Liver (tissue), 8 donors: ENCODE measurements at regions not wholly inside any gene's neighbourhood (a gene's known extent, or its start where the extent isn't known, plus 50 kb on each side); places are given as distances from the start of the nearest gene placed in this dataset.

ENCODE experiments used
- DNase-seq: peaks from one replicate; pipeline ENCODE4 v3.0.0-alpha.2; 2017; ENCODE audit warnings: low spot score
- H3K27ac ChIP-seq, 2 donors: one replicate each; pipeline ENCODE4 v1.7.0; 2013; ENCODE audit warnings: inconsistent platforms in 2 of 2, low read length in 2 of 2, control low read depth in 1 of 2, low read depth in 1 of 2, mild to moderate bottlenecking in 1 of 2
- H3K27me3 ChIP-seq, 4 donors: one replicate each; pipeline versions ENCODE4 v1.6.1 to v1.7.0; 2013; ENCODE audit warnings: low read length in 3 of 4, inconsistent platforms in 1 of 4, mild to moderate bottlenecking in 1 of 4, moderate library complexity in 1 of 4; ENCODE audit not compliant: control insufficient read depth in 4 of 4, insufficient read depth in 4 of 4
- H3K36me3 ChIP-seq, 4 donors: one replicate each; pipeline versions ENCODE4 v1.6.1 to v1.7.0; 2013; ENCODE audit warnings: low read length in 3 of 4, mild to moderate bottlenecking in 3 of 4, low read depth in 1 of 4, moderate library complexity in 1 of 4; ENCODE audit not compliant: control insufficient read depth in 4 of 4, insufficient read depth in 3 of 4
- H3K4me1 ChIP-seq, 4 donors: one replicate each; pipeline versions ENCODE4 v1.6.1 to v1.7.0; 2013; ENCODE audit warnings: low read length in 3 of 4, mild to moderate bottlenecking in 3 of 4, moderate library complexity in 1 of 4; ENCODE audit not compliant: control insufficient read depth in 4 of 4, insufficient read depth in 4 of 4
- H3K4me3 ChIP-seq, 3 donors: one replicate each; pipeline versions ENCODE4 v1.6.1 to v1.7.0; 2013; ENCODE audit warnings: low read length in 3 of 3, control low read depth in 1 of 3, low read depth in 1 of 3, mild to moderate bottlenecking in 1 of 3
- H3K9ac ChIP-seq, 2 donors: one replicate each; pipeline ENCODE4 v1.7.0; 2013; ENCODE audit warnings: low read length in 2 of 2, mild to moderate bottlenecking in 2 of 2, moderate library complexity in 2 of 2, control low read depth in 1 of 2, low read depth in 1 of 2
- H3K9me3 ChIP-seq, 4 donors: one replicate each; pipeline versions ENCODE4 v1.6.1 to v1.7.0; 2013; ENCODE audit warnings: low read length in 3 of 4; ENCODE audit not compliant: control insufficient read depth in 4 of 4
- ATF3 ChIP-seq: IDR thresholded peaks from 2 replicates; pipeline ENCODE4 v1.6.1; 2016; ENCODE audit warnings: antibody characterized with exemption
- CTCF ChIP-seq: fragments of 150-350 bp; IDR thresholded peaks from 2 replicates; pipeline ENCODE4 v1.5.1; 2017; ENCODE audit warnings: improper control_type of control experiment, low read depth, low read length; ENCODE audit not compliant: missing input control
- EGR1 ChIP-seq, 2 donors: IDR thresholded peaks; 2 replicates each; pipeline ENCODE4 v1.6.1; 2016 to 2018; ENCODE audit warnings: antibody characterized with exemption in 2 of 2, low read depth in 2 of 2
- FOXA1 ChIP-seq: IDR thresholded peaks from 2 replicates; pipeline ENCODE4 v1.6.1; 2016; ENCODE audit warnings: antibody characterized with exemption
- FOXA2 ChIP-seq: IDR thresholded peaks from 2 replicates; pipeline ENCODE4 v1.6.1; 2016; ENCODE audit warnings: antibody characterized with exemption
- GABPA ChIP-seq, 2 donors: IDR thresholded peaks in 1 of 2; conservative IDR thresholded peaks in 1 of 2; 2 replicates each; pipeline ENCODE4 v1.6.1; 2016; ENCODE audit warnings: antibody characterized with exemption in 2 of 2, mild to moderate bottlenecking in 1 of 2, moderate library complexity in 1 of 2
- HNF4A ChIP-seq, 2 donors: conservative IDR thresholded peaks; 2 replicates each; pipeline ENCODE4 v1.6.1; 2016; ENCODE audit warnings: antibody characterized with exemption in 2 of 2, mild to moderate bottlenecking in 2 of 2
- HNF4G ChIP-seq: IDR thresholded peaks from 2 replicates; pipeline ENCODE4 v1.6.1; 2016; ENCODE audit warnings: antibody characterized with exemption
- JUND ChIP-seq, 2 donors: IDR thresholded peaks; 2 replicates each; pipeline ENCODE4 v1.6.1; 2016; ENCODE audit warnings: antibody characterized with exemption in 2 of 2
- MAX ChIP-seq: IDR thresholded peaks from 2 replicates; pipeline ENCODE4 v1.6.1; 2016; ENCODE audit warnings: antibody characterized with exemption
- RAD21 ChIP-seq, 2 donors: IDR thresholded peaks; 2 replicates each; pipeline ENCODE4 v1.6.1; 2016; ENCODE audit warnings: antibody characterized with exemption in 2 of 2, mild to moderate bottlenecking in 2 of 2
- REST ChIP-seq: IDR thresholded peaks from 2 replicates; pipeline ENCODE4 v1.6.1; 2016; ENCODE audit warnings: antibody characterized with exemption, mild to moderate bottlenecking
- RXRA ChIP-seq, 2 donors: IDR thresholded peaks; 2 replicates each; pipeline ENCODE4 v1.6.1; 2017 to 2018; ENCODE audit warnings: antibody characterized with exemption in 2 of 2, mild to moderate bottlenecking in 1 of 2
- SP1 ChIP-seq: IDR thresholded peaks from 2 replicates; pipeline ENCODE4 v1.6.1; 2018; ENCODE audit warnings: antibody characterized with exemption, mild to moderate bottlenecking
- TAF1 ChIP-seq: conservative IDR thresholded peaks from 2 replicates; pipeline ENCODE4 v1.6.1; 2016; ENCODE audit warnings: antibody characterized with exemption, mild to moderate bottlenecking
- YY1 ChIP-seq: IDR thresholded peaks from 2 replicates; pipeline ENCODE4 v1.6.1; 2016; ENCODE audit warnings: antibody characterized with exemption, mild to moderate bottlenecking
- ZBTB33 ChIP-seq: IDR thresholded peaks from 2 replicates; pipeline ENCODE4 v1.6.1; 2016; ENCODE audit warnings: antibody characterized with exemption
- WGBS: extraction: QIAGEN DNeasy Blood & Tissue Kit; methylation state at CpG from one replicate; pipeline ENCODE4 v1.1.7; 2013; 5-methylcytosine and 5-hydroxymethylcytosine counted together
- donor health status: healthy.
- donor health status: healthy.
- donor health status: healthy.
- donor health status: healthy.
- donor health status: healthy.

GRCh38 chr11:134850566-134850965, 438.5 kb upstream of the B3GAT1 start:
- 73% methylated on average over 2 of the region's 2 CpGs for WGBS
- no peaks in the 10 kb centered on the region for H3K9me3 ChIP-seq
- H3K4me1 ChIP-seq = no peaks in the 10 kb centered on the region
- no peak overlapping the region for H3K9ac ChIP-seq
- no peak overlapping the region for H3K27ac ChIP-seq
- no peak overlapping the region for H3K4me3 ChIP-seq
- no peak for DNase-seq
- H3K27me3 ChIP-seq = peaks cover 0 to 3% (median 0%) of the 10 kb centered on the region in 4 donors
- TF ChIP-seq HNF4A (conservative IDR thresholded peaks at IDR 0.05) = no peak
- no peak for TF ChIP-seq RAD21 (IDR thresholded peaks at IDR 0.05)
- TF ChIP-seq HNF4G = no peak
- TF ChIP-seq SP1 = no peak
- TF ChIP-seq JUND (IDR thresholded peaks at IDR 0.05) = no peak
- TF ChIP-seq GABPA (IDR thresholded peaks at IDR 0.05 in 1 of 2, conservative IDR thresholded peaks at IDR 0.05 in 1 of 2) = no peak
- TF ChIP-seq FOXA2 = no peak
- H3K36me3 ChIP-seq = no peaks in the 10 kb centered on the region

GRCh38 chr11:134849833-134850232, 437.8 kb upstream of the B3GAT1 start:
- H3K27ac ChIP-seq = no peak overlapping the region
- no peak for DNase-seq
- H3K9ac ChIP-seq = no peak overlapping the region
- peaks cover 0 to 3% (median 0%) of the 10 kb centered on the region in 4 donors for H3K27me3 ChIP-seq
- H3K9me3 ChIP-seq = no peaks in the 10 kb centered on the region
- no peak for TF ChIP-seq HNF4G
- no peak for TF ChIP-seq CTCF
- TF ChIP-seq MAX = no peak
- TF ChIP-seq EGR1 (IDR thresholded peaks at IDR 0.05; ENCODE audit: low read depth in 2 of 2) = no peak
- TF ChIP-seq RXRA (IDR thresholded peaks at IDR 0.05) = no peak
- TF ChIP-seq ZBTB33 = no peak
- TF ChIP-seq FOXA2 = no peak
- no peak overlapping the region for H3K4me3 ChIP-seq
- H3K36me3 ChIP-seq = no peaks in the 10 kb centered on the region
- WGBS = 82% methylated on average over 3 of the region's 3 CpGs
- H3K4me1 ChIP-seq = no peaks in the 10 kb centered on the region

GRCh38 chr11:134847083-134847715, 435.2 kb upstream of the B3GAT1 start:
- Histone ChIP-seq H3K27ac (no peak overlapping the region), H3K36me3 (no peaks in the 10 kb centered on the region), H3K4me3 (no peak overlapping the region), H3K9ac (no peak overlapping the region), H3K27me3 (no peaks in the 10 kb centered on the region), H3K9me3 (no peaks in the 10 kb centered on the region), H3K4me1 (no peaks in the 10 kb centered on the region)
- WGBS = 78% methylated on average over 17 of the region's 17 CpGs
- DNase-seq = no peak
- TF ChIP-seq HNF4G = no peak
- no peak for TF ChIP-seq MAX
- no peak for TF ChIP-seq HNF4A (conservative IDR thresholded peaks at IDR 0.05)
- no peak for TF ChIP-seq REST
- no peak for TF ChIP-seq EGR1 (IDR thresholded peaks at IDR 0.05; ENCODE audit: low read depth in 2 of 2)
- TF ChIP-seq FOXA1 = no peak
- no peak for TF ChIP-seq CTCF
- no peak for TF ChIP-seq YY1
- no peak for TF ChIP-seq ATF3
- TF ChIP-seq FOXA2 = no peak
- TF ChIP-seq RXRA (IDR thresholded peaks at IDR 0.05) = no peak
- TF ChIP-seq TAF1 = no peak
